Myocyte (in vitro differentiated cells): ENCODE measurements at regions not wholly inside any gene's neighbourhood (a gene's known extent, or its start where the extent isn't known, plus 50 kb on each side); places are given as distances from the start of the nearest gene placed in this dataset.

Experiments
- DNase-seq: peaks from one replicate; pipeline ENCODE4 v3.0.0-alpha.2; 2012; ENCODE audit warnings: low read depth

DNA sequence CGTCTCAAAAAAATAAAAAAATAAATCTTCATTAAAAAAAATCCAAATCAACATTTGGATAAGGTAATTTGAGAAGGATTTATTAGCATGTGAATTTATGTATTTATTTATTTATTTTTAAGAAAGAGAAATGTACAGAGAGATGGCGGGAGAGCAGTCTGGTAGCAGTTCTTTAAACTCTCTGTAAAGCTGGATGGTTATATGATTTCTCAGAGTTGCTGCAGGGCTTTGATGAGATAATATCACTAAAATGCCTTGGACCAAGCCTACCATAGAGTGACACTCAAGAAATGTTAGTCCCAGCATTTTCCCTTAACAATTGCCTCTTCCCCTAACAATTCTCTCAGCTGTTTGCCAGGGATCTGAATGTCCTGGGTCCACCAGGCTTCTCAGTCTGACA, 103.4 kb upstream of the LNX1 start:
- no peak for DNase-seq

DNA sequence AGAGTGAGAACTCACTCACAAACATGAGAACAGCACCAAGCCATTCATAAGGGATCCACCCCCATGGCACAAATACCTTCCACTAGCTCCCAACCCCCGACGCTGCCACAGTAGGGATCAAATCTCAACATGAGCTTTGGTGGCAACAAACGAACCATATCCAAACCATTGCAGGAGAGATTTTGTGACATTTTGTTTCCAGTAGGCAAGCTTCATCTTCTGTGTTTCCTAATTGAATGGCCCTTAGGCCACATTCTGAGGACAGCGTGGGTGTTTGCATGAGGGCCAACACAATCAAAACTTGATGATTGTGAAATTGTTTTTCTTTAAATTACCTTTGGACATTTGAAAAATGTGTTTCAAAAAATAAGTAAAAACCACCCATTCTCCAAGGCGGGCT, 102.6 kb upstream of the LNX1 start:
- DNase-seq = no peak

DNA sequence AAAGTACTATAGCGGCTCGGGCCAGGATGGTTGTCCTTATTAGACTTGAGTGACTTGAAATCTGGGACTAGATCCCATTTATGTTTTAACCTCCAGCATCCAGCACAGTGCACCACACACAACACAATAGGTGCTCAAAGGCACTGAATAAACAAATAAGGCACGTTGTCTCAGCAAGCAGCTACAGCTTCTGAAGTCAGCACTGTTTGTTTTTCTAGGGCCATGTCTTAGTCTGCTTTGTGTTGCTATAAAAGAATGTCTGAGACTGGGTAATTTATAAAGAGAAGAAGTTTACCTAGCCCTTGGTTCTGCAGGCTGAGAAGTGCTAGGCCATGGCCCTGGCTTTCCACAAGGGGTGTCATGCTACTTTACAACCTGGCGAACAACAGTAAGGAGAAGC, 102.1 kb upstream of the LNX1 start:
- DNase-seq = no peak

DNA sequence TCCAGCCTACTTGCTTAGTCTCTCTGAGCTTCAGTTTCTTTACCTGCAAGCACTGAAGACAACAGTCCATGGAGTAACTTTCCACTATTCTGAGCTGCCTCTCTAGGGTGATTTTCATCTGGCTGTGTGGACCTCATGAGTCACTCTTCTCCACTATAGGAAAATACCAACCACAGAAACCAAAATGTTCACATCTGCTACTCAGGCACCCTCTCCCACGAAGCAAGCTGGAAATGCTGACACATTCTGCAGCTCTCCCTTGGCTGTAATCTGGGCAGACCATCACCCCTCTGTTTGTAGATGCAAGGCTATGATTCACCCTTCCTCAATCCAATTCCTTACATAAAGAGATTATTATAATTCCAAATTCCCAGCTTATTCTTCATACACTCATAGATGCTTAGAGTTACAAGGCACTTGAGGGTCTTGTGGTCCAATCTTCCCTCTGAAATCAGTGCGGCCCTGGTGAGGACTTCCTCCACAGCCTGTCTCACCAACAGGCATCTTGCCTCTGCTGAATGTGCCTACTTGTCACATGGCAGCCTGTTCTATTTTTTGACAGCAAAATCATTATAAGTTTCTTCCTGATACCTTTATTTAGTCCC, 97.0 kb upstream of the LNX1 start:
- peak; percentile 93 for DNase-seq

DNA sequence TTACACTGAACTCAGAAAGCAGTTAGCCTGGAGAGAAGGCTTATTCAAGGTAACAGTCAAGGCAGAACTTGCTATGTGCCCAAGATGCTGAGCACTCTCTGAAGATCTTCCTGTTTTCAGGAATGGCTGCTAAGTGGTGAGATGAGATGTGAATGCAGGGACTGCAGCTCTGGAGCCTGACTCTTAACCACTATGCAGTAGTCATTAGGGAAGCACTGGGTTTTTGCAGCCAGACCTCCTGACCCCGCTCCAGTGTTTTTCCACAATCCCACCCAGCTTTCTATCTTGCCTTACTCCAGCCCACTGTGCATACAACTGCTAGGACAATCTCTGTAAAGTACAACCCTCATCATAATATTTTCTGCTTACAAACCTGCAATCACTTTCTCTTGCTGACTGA, 95.2 kb upstream of the LNX1 start:
- DNase-seq = no peak

DNA sequence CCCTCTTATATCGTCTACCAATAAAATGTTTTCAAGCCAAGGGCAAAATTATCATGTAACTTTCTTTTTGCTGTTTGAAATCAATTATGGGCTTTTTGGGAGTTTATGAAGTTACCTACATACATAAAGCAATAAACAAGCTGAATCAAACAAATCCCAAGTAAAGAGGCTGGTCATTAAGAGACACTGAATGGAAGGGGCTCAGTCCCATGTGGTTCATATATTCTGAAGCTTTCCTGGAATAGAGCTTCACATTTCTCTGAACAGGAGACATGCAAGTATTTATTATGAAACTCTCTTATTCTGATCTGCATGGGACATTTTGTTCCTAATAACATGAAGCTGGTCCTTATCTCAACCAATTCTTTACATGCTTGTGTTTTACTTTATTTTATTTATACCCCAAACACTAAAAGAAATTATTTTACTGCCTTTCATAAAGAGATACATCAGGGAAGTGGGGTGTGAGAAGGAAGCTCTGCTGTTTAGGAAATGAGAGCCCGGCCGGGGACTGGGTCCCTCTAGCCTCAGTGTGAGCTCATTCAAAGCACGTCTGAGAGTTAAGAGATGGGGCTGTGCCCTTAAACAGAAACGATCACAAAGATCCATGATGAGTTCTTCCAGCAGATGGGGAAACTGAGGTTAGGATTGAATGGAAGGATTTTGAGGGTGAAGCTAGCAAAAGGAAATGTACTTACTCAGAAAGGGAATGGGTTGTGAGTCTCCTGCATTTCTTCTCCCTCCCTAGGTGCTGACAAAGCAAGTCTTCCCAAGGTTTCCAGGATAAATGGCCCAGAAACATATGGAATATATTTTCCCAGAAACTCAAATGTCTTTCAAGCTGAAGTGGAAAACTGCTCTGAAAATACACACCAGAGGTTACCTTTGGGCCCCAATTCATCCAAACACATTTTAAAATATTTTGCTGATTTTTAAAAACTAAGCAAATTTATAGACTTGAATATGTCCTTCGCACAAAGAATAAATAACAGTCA, 93.1 kb upstream of the LNX1 start:
- DNase-seq = no peak

DNA sequence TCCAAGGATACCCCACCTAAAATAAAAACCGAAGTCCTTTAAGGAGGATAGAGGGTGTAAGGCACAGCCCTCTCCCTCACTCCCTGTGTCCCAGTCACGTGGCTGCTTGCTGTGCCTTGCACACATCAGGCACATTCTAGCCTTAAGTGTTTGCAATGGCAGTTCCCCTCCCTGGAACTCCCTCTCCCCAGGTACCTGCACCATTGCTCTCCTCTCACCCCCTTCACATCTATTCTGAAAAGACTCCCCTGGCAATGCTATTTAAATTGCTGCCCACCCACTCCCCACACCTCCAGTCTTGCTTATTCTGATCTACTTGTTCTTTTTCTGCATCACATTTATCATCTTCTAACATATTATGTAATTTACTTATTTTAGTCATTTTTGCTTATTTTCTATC, 91.6 kb upstream of the LNX1 start:
- DNase-seq = no peak

DNA sequence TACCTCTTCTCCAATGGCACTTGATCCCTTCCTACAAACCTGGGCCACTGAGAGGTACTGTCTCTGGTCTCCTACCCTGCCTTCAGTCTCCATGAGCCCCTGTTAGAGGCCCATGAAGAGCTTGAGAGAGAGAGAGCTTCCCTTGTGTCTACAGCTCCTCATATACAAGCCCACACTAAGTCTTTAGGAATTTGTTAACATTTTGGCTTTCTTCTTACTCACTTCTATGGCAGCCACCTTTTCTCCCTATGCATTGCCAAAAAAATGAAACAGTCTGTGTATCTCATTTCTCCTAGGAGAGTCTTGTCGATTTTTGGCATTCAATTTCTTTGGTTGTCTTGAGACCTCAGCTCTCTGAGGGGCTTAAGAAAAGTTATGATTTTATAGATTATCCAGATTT, 90.9 kb upstream of the LNX1 start:
- DNase-seq = no peak

DNA sequence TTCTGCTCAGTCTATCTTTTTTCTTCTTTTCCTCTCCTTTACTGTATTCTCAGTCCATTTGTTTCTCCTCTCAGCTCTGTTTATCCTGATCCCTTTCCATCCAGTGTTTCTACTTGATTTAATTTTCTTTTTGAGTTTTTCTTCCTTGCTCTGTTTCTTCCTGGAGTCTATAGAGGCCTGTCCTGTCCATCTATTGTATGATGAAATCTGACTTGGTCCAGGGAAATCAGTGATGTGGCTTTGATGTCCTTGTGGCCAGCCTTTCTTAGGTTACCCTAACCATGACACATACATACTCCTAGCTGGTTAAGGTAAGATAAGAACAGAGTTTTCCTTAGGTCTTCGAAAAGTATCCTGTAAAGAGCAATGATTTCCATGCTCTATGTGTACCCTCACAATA, 89.3 kb upstream of the LNX1 start:
- DNase-seq = no peak

DNA sequence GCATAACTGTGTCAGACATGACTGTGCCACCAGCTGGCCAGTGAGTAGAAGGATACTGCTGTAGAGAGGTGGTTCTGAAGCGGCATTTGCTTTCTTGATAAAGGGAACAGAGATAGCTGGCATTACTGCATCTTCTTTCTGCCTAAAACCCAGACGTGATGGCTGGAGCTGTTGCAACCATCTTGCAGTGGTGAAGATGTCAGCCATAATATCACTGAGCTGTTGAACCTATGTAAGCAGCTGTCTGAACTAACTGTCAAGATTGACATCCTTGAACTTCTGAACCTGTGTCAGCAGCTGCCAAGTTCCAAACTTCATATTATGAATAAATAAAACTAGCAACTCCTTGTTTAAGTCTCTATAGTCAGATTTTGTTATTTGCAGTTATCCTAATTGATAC, 88.9 kb upstream of the LNX1 start:
- DNase-seq = no peak

DNA sequence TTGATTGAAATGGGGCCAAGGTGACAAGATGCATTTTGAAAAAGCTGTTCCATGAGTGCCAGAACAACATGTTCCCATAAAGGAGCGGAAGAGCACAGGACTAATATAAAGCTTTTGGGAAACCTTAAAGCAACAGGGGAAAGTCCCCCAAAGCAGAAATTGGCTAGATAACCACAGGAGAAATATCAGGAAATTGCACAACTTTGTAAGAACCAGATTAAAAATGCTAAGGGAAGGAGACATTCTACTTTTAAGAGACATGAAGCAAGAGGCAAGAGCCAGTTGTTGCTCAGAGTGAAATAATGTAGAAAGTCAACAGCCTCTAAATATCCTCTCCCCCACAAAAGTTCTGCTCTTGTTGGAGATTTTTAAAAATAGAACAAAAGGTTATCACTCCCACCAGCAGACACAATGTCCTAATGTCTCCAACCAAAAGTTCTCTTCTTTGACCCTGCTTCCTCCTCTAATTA, 85.2 kb upstream of the LNX1 start:
- DNase-seq = no peak

DNA sequence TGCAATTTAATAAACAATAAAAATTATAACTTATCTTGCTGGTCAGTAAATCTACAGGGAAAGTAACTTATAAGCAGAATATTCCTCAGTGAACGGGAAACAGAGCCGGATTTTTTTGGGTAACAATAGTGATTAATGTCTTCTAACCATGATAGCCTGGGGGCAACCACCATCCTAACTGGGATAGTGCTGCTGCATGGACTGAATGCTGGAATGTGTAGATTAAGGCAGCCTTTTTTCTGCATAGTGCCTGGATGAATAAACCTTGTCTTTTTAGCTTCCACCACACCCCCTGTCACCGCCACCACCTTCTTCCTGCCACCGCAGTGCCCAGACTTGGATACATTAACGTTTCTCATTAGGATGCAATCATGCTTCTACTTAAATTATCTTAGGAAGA, 83.6 kb upstream of the LNX1 start:
- no peak for DNase-seq

DNA sequence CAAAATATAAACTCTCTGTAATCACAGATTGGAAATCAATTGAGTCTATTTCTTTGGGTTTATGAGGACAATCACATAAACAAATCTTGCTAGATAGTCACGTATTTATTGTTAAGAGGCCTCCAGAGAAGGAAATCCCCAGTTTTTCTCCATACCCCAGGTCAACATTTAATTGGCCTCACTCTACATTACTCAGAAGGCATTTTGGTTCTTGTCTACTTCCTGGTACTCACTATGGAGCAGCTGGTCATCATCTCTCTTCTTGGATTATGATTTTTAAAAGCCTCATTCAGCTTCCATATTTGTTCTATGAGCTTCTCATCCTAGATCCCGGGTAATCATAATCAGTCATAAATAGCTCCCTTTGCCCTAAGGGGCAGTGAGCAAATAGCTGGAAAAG, 81.6 kb upstream of the LNX1 start:
- no peak for DNase-seq

DNA sequence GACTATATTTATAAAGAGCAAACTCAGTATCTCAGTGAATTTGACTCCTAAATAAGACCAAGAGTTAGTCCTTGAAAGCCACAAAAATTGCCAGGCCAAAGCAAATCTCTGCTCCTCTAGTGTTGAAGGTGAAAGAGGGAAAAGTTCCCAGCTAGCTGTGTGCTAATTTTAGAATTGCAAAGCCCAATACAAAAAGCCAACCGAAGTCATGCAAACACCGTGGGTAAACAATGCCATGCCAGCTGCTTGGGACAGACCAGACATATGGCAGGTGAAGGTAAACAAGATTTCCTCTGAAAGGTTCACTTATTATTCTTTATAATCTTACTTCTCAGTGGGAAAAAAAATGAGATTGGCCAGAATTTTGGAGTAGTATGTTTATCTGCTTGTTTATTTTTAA, 80.5 kb upstream of the LNX1 start:
- peak; percentile 70 for DNase-seq

DNA sequence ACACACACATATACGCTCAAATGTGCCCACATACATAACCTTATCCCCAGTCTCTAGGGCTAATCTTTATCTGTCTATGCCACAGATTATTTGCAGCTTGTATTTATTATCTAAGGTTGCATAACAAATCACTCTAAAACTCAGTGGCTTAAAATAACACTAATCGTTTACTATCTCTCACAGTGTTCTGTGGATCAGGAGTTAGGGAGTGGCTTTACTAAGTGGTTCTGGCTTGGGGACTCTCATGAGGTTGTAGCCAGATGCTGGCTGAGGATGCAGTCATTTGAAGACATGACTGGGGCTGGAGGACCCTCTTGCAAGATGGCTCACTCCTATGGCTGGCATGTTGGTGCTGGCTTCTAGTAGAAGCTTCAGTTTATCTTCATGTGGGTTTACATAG, 68.5 kb upstream of the LNX1 start:
- DNase-seq = no peak

DNA sequence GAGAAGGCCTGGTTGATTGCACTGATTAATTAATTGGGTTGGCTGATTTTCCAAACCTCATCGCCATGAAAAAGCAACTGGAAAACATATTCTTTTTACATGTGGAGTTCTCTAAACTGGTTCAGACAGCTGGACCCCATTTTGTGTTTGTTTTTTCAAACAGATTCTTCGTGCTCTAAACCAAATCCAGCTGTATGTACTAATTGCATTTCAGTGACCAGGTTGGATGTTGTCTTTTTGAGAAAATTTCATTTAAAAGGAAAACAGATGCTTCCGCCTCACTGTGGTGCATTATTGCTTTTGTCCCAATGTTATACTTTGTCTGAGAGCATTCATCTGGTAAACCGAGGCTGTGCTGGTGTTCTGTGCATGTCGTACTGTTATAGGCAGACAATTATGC, 67.8 kb upstream of the LNX1 start:
- no peak for DNase-seq

DNA sequence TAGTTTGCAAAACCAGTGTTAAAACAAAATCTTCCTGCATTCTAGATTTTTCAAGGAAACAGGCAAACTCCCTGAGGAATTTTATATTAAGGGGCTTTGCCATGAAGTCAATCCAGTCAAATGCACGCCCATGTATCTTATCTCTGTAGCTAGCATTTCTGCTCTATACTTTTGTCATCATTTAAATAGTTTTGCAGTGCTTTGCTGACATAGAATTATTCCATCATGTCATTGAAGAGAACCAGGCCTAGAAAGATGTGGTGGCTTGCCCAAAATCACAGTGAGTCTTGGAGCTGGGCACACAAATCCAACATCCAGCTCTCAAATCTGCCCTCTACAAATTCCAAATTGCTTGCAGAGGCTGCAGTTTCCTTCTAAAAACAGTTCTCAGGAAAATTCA, 66.7 kb upstream of the LNX1 start:
- DNase-seq = no peak

DNA sequence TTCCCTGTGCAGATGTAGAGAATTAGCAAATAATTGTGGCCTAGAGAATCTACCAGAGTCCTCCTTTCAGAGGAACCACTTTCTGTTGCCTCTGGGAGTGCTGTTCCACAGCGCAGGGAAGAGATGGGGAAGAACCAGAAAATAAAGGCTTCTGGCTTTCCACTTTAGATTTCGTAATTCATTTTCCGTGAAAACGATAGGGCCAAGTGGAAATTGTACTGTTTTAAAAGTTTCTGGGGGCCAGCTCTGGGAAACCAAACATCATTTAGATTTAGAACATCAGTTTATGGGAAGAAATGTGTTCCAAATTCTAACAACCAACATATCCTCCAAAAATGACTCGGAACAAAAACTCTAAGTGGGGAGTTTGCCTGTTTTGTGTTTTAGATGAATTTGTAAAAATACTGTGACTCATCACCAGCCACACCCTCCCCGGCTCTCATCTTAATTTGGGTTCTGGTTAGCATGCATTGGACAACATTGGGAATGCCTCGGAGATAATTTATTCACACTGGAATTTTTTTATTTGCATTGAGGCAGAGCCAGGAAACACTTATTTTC, 65.2 kb upstream of the LNX1 start:
- peak; percentile 43 for DNase-seq

DNA sequence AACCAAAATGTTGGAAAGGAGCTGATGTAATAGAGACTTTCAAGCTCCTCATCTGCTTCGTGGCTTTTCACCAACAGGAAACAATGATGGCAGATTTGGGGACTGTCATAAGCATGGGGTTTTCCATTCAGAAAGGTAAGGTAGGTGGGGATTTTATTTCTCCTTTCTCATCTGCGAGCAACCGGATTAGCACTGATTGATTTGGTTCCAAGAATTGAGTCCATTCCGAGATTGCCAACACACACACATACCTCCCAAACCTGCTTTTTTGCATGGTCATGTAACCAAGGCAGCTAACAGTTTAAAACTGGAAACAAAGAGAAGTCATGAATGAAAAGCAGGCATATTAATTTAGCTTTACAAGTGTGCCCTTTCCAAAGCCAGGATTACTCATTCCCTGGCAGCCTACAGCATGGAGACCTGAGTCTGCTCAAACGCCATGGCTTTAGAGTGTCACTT, 63.0 kb upstream of the LNX1 start:
- DNase-seq = peak; percentile 40

DNA sequence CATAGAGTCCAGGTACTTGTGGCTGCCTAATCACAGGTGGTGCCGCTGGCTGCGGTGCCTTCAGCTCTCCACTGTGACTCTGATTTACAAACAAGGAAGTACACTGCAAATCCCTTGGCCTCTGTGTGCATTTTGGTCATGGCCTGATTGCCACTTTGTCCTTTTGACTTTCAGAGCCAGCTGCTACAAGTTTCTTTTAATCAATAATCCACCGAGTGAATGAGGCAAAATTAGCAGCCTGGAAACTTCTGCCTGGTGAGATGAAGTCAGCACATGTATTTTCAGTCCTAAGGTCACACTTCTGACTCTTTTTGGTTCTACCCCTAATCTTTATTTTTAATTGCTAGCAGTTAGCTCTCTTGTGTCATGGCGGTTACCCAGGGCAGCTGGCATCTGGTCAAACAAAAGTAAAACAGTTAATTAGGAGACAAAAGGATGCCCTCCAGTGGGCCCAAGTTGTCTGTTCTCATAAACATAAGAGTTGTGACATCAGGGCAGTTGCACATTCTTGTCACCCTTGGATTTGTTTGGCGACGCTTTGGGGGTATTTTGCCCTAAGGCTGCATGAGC, 62.3 kb upstream of the LNX1 start:
- DNase-seq = peak; percentile 69

DNA sequence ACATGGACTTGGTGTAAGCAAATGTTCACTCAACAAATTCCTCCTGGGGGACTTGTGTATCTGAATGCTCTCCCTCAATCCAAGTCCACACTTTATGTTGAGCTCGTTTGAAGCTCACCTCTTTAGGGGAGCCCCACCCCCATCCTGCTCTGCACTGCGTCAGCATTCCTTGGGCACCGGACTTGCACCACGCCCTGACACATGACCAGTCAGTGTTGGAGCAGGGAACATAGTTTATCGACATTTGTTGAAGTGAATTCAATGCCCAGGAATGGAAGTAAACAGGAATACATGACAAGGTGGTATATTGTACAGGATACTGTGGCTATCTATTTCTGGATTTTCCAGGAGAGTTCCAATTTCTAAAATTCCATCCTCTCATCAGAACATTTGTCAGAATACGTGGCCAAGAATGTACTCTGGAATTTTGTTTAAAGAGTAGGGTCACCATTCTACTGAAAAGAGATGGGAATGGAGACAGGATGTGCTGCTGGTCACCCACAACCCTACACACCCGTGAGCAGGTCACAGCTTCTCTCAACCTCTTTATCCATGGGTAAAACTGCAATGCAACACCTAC, 60.0 kb upstream of the LNX1 start:
- DNase-seq = no peak

DNA sequence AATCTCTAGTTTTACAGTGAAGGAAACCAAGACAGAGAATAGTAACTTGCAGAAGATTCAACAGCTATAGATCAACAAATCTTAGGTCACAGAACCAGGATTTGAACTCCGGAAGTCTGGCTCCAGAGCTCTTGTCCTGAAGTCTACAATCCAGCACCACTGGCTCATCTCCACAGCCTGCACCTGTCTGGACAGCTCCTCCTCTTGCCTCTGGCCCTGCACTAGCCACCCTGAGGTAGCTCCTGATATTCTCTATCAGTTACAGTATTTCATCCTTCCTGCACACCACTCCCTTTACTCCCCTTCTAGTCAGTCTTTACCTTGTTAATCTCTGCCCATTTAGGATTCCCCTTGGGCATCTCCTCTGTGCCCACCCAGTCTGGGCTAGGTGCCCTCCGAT, 58.1 kb upstream of the LNX1 start:
- no peak for DNase-seq
